ENCODE measurements at regions not wholly inside any gene's neighbourhood (a gene's known extent, or its start where the extent isn't known, plus 50 kb on each side); places are given as distances from the start of the nearest gene placed in this dataset.

- DNase-seq (ENCODE audit: low read depth): no peak
- H3K4me3 ChIP-seq (ENCODE audit: low read depth, low read length): no peak overlapping the region
- TF ChIP-seq, protein P1, sequence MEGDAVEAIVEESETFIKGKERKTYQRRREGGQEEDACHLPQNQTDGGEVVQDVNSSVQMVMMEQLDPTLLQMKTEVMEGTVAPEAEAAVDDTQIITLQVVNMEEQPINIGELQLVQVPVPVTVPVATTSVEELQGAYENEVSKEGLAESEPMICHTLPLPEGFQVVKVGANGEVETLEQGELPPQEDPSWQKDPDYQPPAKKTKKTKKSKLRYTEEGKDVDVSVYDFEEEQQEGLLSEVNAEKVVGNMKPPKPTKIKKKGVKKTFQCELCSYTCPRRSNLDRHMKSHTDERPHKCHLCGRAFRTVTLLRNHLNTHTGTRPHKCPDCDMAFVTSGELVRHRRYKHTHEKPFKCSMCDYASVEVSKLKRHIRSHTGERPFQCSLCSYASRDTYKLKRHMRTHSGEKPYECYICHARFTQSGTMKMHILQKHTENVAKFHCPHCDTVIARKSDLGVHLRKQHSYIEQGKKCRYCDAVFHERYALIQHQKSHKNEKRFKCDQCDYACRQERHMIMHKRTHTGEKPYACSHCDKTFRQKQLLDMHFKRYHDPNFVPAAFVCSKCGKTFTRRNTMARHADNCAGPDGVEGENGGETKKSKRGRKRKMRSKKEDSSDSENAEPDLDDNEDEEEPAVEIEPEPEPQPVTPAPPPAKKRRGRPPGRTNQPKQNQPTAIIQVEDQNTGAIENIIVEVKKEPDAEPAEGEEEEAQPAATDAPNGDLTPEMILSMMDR (conservative IDR thresholded peaks at IDR 0.05; ENCODE audit: low read depth, low read length): no peak
Observed at GRCh38 chr16:86794216-86794864, 216.0 kb downstream of the FOXL1 start.

GRCh38 chr16:86797700-86798099 lies 219.4 kb downstream of the FOXL1 start:
- H3K4me3 ChIP-seq (ENCODE audit: low read depth, low read length): no peak overlapping the region
- TF ChIP-seq, protein P1 (conservative IDR thresholded peaks at IDR 0.05; ENCODE audit: low read depth, low read length): no peak
- no peak for DNase-seq (ENCODE audit: low read depth)

GRCh38 chr16:86798247-86799041 lies 220.1 kb downstream of the FOXL1 start:
- H3K4me3 ChIP-seq (ENCODE audit: low read depth, low read length): no peak overlapping the region
- TF ChIP-seq, protein P1 (conservative IDR thresholded peaks at IDR 0.05; ENCODE audit: low read depth, low read length): no peak
- DNase-seq (ENCODE audit: low read depth): no peak

DNA sequence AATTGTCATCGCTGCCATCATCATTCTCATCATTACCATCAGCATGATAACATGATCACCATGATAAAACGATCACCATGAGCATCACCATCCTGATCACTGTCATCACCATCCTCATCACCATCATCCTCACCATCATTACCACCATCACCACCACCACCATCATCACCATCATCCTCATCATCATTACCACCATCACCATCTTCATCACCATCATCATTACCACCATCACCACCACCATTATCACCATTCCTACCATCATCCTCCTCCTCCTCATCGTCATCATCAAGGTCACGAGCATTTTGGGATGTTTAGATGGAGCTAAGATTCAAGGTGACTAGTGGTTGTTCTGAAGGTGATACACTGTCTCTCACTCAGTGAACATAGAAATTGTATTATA lies 221.0 kb downstream of the FOXL1 start:
- TF ChIP-seq, protein P1 (conservative IDR thresholded peaks at IDR 0.05; ENCODE audit: low read depth, low read length): no peak
- no peak for DNase-seq (ENCODE audit: low read depth)
- H3K4me3 ChIP-seq (ENCODE audit: low read depth, low read length): no peak overlapping the region

DNA sequence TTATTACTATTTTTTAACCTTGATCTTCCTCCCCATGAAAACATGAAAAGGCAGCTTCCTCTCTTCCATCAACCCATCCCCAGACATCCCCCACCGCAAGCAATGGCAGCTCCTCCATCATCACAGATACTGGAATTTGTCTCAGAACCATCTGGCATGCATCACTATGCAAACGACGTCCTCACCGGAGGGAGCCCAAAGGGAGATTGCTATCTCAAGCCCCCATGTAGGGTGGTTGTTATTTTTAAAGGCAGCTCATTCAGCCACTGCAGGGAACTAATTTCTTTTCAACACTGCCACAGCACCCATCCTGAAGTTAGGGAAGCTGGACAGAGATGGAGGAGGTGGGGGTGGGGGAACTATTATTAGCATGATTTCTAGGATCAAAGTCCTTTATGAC lies 222.5 kb downstream of the FOXL1 start:
- no peak for DNase-seq (ENCODE audit: low read depth)
- TF ChIP-seq, protein P1 (conservative IDR thresholded peaks at IDR 0.05; ENCODE audit: low read depth, low read length): no peak
- H3K4me3 ChIP-seq (ENCODE audit: low read depth, low read length): no peak overlapping the region

- TF ChIP-seq, protein P1 (conservative IDR thresholded peaks at IDR 0.05; ENCODE audit: low read depth, low read length): no peak
- no peak for DNase-seq (ENCODE audit: low read depth)
- no peak overlapping the region for H3K4me3 ChIP-seq (ENCODE audit: low read depth, low read length)
Observed at GRCh38 chr16:86802013-86802412, 223.7 kb downstream of the FOXL1 start.
